SK-N-SH treated with all-trans-retinoic acid at 6 μM for 48 hours (cell line): ENCODE measurements at regions not wholly inside any gene's neighbourhood (a gene's known extent, or its start where the extent isn't known, plus 50 kb on each side); places are given as distances from the start of the nearest gene placed in this dataset.

ENCODE experiments used
- CREB5 ChIP-seq: fragments of 250-450 bp; sonication (Bioruptor Pico); IDR thresholded peaks from 2 replicates; pipeline ENCODE4 v1.5.1; 2020; ENCODE audit warnings: low read depth, mild to moderate bottlenecking, moderate library complexity
- PATZ1 ChIP-seq: fragments of 250-450 bp; sonication (Bioruptor Pico); IDR thresholded peaks from 2 replicates; pipeline ENCODE4 v1.8.0; 2020; ENCODE audit warnings: mild to moderate bottlenecking, moderate library complexity, borderline replicate concordance
- RARB ChIP-seq: fragments of 250-450 bp; sonication (Bioruptor Pico); IDR thresholded peaks from 2 replicates; pipeline ENCODE4 v1.8.0; 2021; ENCODE audit warnings: mild to moderate bottlenecking, moderate library complexity
- ZNF565 ChIP-seq: fragments of 450-650 bp; formaldehyde crosslinking; conservative IDR thresholded peaks from 2 replicates; pipeline ENCODE4 v1.5.0; 2020; ENCODE audit warnings: low read depth, mild to moderate bottlenecking, moderate library complexity
- ZNF70 ChIP-seq: fragments of 450-650 bp; formaldehyde crosslinking; IDR thresholded peaks from 2 replicates; pipeline ENCODE4 v1.5.0; 2020; ENCODE audit warnings: mild to moderate bottlenecking, moderate library complexity
- TF ChIP-seq, protein P1 (sequence below): fragments of 250-450 bp; sonication (Bioruptor Pico); IDR thresholded peaks from 2 replicates; pipeline ENCODE4 v1.8.0; 2021; ENCODE audit warnings: low read depth, mild to moderate bottlenecking, moderate library complexity, borderline replicate concordance
- TF ChIP-seq, protein P2 (sequence below): fragments of 250-450 bp; sonication (Bioruptor Pico); IDR thresholded peaks from 2 replicates; pipeline ENCODE4 v1.5.0; 2020; ENCODE audit warnings: mild to moderate bottlenecking, moderate library complexity

GRCh38 chr5:2187156-2187555 lies 304.4 kb upstream of the IRX4 start:
- TF ChIP-seq, protein P1, sequence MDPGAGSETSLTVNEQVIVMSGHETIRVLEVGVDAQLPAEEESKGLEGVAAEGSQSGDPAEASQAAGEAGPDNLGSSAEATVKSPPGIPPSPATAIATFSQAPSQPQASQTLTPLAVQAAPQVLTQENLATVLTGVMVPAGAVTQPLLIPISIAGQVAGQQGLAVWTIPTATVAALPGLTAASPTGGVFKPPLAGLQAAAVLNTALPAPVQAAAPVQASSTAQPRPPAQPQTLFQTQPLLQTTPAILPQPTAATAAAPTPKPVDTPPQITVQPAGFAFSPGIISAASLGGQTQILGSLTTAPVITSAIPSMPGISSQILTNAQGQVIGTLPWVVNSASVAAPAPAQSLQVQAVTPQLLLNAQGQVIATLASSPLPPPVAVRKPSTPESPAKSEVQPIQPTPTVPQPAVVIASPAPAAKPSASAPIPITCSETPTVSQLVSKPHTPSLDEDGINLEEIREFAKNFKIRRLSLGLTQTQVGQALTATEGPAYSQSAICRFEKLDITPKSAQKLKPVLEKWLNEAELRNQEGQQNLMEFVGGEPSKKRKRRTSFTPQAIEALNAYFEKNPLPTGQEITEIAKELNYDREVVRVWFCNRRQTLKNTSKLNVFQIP (CRISPR knock-in tag), result no peak
- TF ChIP-seq CREB5 (CRISPR knock-in tag) (no peak), PATZ1 (CRISPR knock-in tag) (no peak), ZNF565 (CRISPR knock-in tag) (no peak), ZNF70 (CRISPR knock-in tag) (no peak), RARB (CRISPR knock-in tag) (no peak)
- TF ChIP-seq, protein P2, sequence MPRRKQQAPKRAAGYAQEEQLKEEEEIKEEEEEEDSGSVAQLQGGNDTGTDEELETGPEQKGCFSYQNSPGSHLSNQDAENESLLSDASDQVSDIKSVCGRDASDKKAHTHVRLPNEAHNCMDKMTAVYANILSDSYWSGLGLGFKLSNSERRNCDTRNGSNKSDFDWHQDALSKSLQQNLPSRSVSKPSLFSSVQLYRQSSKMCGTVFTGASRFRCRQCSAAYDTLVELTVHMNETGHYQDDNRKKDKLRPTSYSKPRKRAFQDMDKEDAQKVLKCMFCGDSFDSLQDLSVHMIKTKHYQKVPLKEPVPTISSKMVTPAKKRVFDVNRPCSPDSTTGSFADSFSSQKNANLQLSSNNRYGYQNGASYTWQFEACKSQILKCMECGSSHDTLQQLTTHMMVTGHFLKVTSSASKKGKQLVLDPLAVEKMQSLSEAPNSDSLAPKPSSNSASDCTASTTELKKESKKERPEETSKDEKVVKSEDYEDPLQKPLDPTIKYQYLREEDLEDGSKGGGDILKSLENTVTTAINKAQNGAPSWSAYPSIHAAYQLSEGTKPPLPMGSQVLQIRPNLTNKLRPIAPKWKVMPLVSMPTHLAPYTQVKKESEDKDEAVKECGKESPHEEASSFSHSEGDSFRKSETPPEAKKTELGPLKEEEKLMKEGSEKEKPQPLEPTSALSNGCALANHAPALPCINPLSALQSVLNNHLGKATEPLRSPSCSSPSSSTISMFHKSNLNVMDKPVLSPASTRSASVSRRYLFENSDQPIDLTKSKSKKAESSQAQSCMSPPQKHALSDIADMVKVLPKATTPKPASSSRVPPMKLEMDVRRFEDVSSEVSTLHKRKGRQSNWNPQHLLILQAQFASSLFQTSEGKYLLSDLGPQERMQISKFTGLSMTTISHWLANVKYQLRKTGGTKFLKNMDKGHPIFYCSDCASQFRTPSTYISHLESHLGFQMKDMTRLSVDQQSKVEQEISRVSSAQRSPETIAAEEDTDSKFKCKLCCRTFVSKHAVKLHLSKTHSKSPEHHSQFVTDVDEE (CRISPR knock-in tag), result no peak
